Hepatocyte (in vitro differentiated cells): ENCODE measurements at regions not wholly inside any gene's neighbourhood (a gene's known extent, or its start where the extent isn't known, plus 50 kb on each side); places are given as distances from the start of the nearest gene placed in this dataset.

Source experiments
- CTCF ChIP-seq: fragments of 200-600 bp; sonication (generic); IDR thresholded peaks from 2 replicates; pipeline ENCODE4 v1.5.1; 2016; ENCODE audit warnings: antibody characterized with exemption, mild to moderate bottlenecking; ENCODE audit not compliant: poor library complexity
- EZH2 ChIP-seq: fragments of 200-600 bp; sonication (generic); IDR thresholded peaks from 2 replicates; pipeline ENCODE4 v1.6.1; 2016; ENCODE audit warnings: antibody characterized with exemption, mild to moderate bottlenecking, borderline replicate concordance
- EZH2phosphoT487 ChIP-seq: fragments of 200-600 bp; sonication (generic); IDR thresholded peaks from one replicate; pipeline ENCODE4 v1.6.1; 2018; ENCODE audit warnings: antibody characterized with exemption, mild to moderate bottlenecking, low read depth, moderate library complexity; ENCODE audit not compliant: unreplicated experiment, severe bottlenecking

GRCh38 chr6:105873799-105874198, 212.3 kb upstream of the PRDM1 start:
- TF ChIP-seq CTCF (no peak), EZH2 (no peak), EZH2phosphoT487 (no peak)
